ENCODE measurements at regions not wholly inside any gene's neighbourhood (a gene's known extent, or its start where the extent isn't known, plus 50 kb on each side); places are given as distances from the start of the nearest gene placed in this dataset.

- Histone ChIP-seq H3K27ac (ENCODE audit: extremely low read depth, low read depth, low read length) (no peak overlapping the region), H3K9me1 (ENCODE audit: control insufficient read depth, insufficient read depth, low read length) (no peaks in the 10 kb centered on the region), H3K4me2 (ENCODE audit: insufficient read depth, low read length) (no peak overlapping the region), H3K4me1 (replicated peaks in 1 of 2; ENCODE audit: control insufficient read depth in 2 of 2, insufficient read depth in 2 of 2, low read length in 2 of 2) (no peaks in the 10 kb centered on the region), H2AFZ (ENCODE audit: low read depth, low read length) (no peak overlapping the region), H3K27me3 (ENCODE audit: control insufficient read depth in 2 of 2, insufficient read depth in 2 of 2, low read length in 2 of 2) (no peaks in the 10 kb centered on the region), H3K9ac (ENCODE audit: insufficient read depth in 1 of 2, low read depth in 2 of 2, low read length in 2 of 2) (no peak overlapping the region), H4K20me1 (replicated peaks; ENCODE audit: control insufficient read depth, insufficient read depth, low read length) (no peaks in the 10 kb centered on the region), H3K9me3 (replicated peaks; ENCODE audit: control insufficient read depth, insufficient read depth, low read depth, low read length) (no peaks in the 10 kb centered on the region; the same call in 1 of the 2 replicates), H3K79me2 (ENCODE audit: control insufficient read depth, insufficient read depth, low read length) (no peaks in the 10 kb centered on the region), H3K4me3 (no peak overlapping the region), H3K36me3 (ENCODE audit: control insufficient read depth, insufficient read depth, low read length) (no peaks in the 10 kb centered on the region)
- 0% methylated on average over 2 of the region's 2 CpGs for WGBS (ENCODE audit: insufficient coverage, low coverage, missing lambda C conversion rate)
- ATAC-seq: no peak
- DNase-seq (ENCODE audit: extremely low read depth in 1 of 4, low spot score in 3 of 4): no peak
- in situ Hi-C loops (cut with MboI) (no loop called here), intact Hi-C loops (cut with micrococcal nuclease) (no loop called here)
- no TSS peak for BruUV-seq (replicated peaks)
- CTCF ChIA-PET (ENCODE audit: low intra/inter-chr PET ratio): no interaction called here
- POLR2A ChIA-PET: no interaction called here
- TF ChIP-seq ARID3B (CRISPR knock-in tag; IDR thresholded peaks at IDR 0.05; ENCODE audit: borderline replicate concordance): no peak
- no peak for TF ChIP-seq SIX5 (IDR thresholded peaks at IDR 0.05; ENCODE audit: borderline replicate concordance in 1 of 2, insufficient read depth in 1 of 2, low read depth in 1 of 2, low read length in 2 of 2)
- no peak for TF ChIP-seq ATF2 (CRISPR knock-in tag; IDR thresholded peaks at IDR 0.05)
- TF ChIP-seq RBM22 (IDR thresholded peaks at IDR 0.05; ENCODE audit: low read depth, low read length, poor library complexity, severe bottlenecking): no peak
- no peak for TF ChIP-seq RBM39 (optimal IDR thresholded peaks at IDR 0.05; ENCODE audit: low read depth, low read length)
- TF ChIP-seq ZNF280A (IDR thresholded peaks at IDR 0.05; ENCODE audit: low read depth, partially characterized antibody): no peak
- TF ChIP-seq RBM34 (IDR thresholded peaks at IDR 0.05; ENCODE audit: borderline replicate concordance, insufficient read depth, low read length): no peak
- no peak for TF ChIP-seq ZNF696 (CRISPR knock-in tag; conservative IDR thresholded peaks at IDR 0.05)
- no peak for TF ChIP-seq ZNF175 (CRISPR knock-in tag; IDR thresholded peaks at IDR 0.05; ENCODE audit: low read depth)
- TF ChIP-seq MYNN (IDR thresholded peaks at IDR 0.05): no peak
- no peak for TF ChIP-seq MYNN (CRISPR knock-in tag; IDR thresholded peaks at IDR 0.05)
- no peak for TF ChIP-seq ELF1 (tag; IDR thresholded peaks at IDR 0.05)
- TF ChIP-seq ZNF431 (CRISPR knock-in tag; IDR thresholded peaks at IDR 0.05): no peak
- no peak for TF ChIP-seq ZNF76 (CRISPR knock-in tag; IDR thresholded peaks at IDR 0.05; ENCODE audit: borderline replicate concordance)
- no peak for TF ChIP-seq ZNF133 (CRISPR knock-in tag; IDR thresholded peaks at IDR 0.05)
- no peak for TF ChIP-seq KLF16 (IDR thresholded peaks at IDR 0.05)
- no peak for FAIRE-seq
Measured at GRCh38 chr19:23516266-23516665, 121.0 kb upstream of the ZNF91 start.
